Left ventricle myocardium inferior (tissue), 1 donor: ENCODE measurements at regions not wholly inside any gene's neighbourhood (a gene's known extent, or its start where the extent isn't known, plus 50 kb on each side); places are given as distances from the start of the nearest gene placed in this dataset.

ENCODE experiments used
- DNase-seq: peaks from one replicate; pipeline ENCODE4 v3.0.0-alpha.2; 2020
- H3K27ac ChIP-seq: fragments of 200-600 bp; replicated peaks from 2 replicates; pipeline ENCODE4 v1.8.0; 2021
- H3K27me3 ChIP-seq: fragments of 200-600 bp; 2 replicates; pipeline ENCODE4 v1.8.0; 2021; ENCODE audit warnings: low read depth
- H3K36me3 ChIP-seq: fragments of 200-600 bp; 2 replicates; pipeline ENCODE4 v1.8.0; 2021
- H3K4me1 ChIP-seq: fragments of 200-600 bp; 2 replicates; pipeline ENCODE4 v1.8.0; 2021
- H3K4me3 ChIP-seq: fragments of 200-600 bp; 2 replicates; pipeline ENCODE4 v1.8.0; 2021; ENCODE audit warnings: mild to moderate bottlenecking, moderate library complexity
- H3K9me3 ChIP-seq: fragments of 200-600 bp; replicated peaks from 2 replicates; pipeline ENCODE4 v1.8.0; 2021
- intact Hi-C: fragments of 100-400 bp; cut with micrococcal nuclease; formaldehyde crosslinking; loops from one replicate; pipeline ENCODE4 v1.11.0; 2022
- TF ChIP-seq, protein P1 (sequence below): fragments of 200-600 bp; IDR thresholded peaks from 2 replicates; pipeline ENCODE4 v1.8.0; 2021; ENCODE audit warnings: antibody characterized with exemption, mild to moderate bottlenecking, borderline replicate concordance
- donor health status: DM: no; HTN: yes; CAD: no; lungs with severe emphysema.

DNA sequence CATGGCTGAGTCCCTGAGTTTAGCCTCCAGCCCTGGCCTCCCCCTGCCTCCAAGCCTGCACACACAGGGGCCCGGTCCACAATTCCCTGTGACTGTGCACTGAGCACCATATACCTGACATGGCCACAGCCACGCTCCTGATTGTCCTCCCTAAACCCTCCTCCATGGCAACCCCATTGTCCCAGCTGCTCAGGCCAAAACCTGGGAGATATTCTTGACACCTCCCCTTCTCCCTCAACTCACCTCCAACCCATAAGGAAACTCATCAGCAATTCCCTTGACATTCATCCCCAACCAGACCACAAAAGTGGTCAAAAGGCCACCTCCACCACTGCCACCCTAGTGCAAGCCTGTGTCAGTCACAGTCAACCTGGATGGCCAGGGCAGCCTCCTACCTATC lies 107.5 kb upstream of the MVB12B start:
- Histone ChIP-seq H3K9me3 (peaks cover 23% of the 10 kb centered on the region), H3K27me3 (peaks cover 74% of the 10 kb centered on the region), H3K36me3 (no peaks in the 10 kb centered on the region), H3K27ac (no peak overlapping the region), H3K4me3 (no peak overlapping the region), H3K4me1 (peaks cover 6% of the 10 kb centered on the region)
- DNase-seq = no peak
- TF ChIP-seq, protein P1, sequence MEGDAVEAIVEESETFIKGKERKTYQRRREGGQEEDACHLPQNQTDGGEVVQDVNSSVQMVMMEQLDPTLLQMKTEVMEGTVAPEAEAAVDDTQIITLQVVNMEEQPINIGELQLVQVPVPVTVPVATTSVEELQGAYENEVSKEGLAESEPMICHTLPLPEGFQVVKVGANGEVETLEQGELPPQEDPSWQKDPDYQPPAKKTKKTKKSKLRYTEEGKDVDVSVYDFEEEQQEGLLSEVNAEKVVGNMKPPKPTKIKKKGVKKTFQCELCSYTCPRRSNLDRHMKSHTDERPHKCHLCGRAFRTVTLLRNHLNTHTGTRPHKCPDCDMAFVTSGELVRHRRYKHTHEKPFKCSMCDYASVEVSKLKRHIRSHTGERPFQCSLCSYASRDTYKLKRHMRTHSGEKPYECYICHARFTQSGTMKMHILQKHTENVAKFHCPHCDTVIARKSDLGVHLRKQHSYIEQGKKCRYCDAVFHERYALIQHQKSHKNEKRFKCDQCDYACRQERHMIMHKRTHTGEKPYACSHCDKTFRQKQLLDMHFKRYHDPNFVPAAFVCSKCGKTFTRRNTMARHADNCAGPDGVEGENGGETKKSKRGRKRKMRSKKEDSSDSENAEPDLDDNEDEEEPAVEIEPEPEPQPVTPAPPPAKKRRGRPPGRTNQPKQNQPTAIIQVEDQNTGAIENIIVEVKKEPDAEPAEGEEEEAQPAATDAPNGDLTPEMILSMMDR = no peak
- intact Hi-C loops = no loop called here

DNA sequence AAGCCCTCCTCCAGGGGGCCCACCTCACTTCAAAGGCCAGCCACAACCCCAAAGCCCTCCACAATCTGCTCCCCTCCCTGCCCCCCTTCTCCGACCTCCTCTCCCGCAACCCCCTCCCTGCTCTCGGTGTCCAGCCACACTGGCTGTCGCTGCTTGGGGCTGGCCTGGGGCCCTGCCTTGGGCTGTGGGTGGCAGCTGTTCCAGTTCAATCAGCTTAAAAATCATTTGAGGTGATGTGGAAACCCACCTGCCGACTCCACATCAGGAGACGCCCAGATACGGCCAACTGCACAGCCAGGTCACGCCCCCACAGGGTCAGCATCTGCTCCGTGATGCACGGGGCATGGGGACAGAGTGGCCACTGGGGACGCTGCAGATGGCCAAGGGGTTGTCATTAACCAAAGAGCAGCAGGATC lies 107.0 kb upstream of the MVB12B start:
- Histone ChIP-seq H3K9me3 (peaks cover 18% of the 10 kb centered on the region), H3K4me3 (no peak overlapping the region), H3K36me3 (no peaks in the 10 kb centered on the region), H3K4me1 (peaks cover 6% of the 10 kb centered on the region), H3K27ac (no peak overlapping the region), H3K27me3 (peaks cover 79% of the 10 kb centered on the region)
- intact Hi-C loops = no loop called here
- TF ChIP-seq, protein P1 = no peak
- no peak for DNase-seq

DNA sequence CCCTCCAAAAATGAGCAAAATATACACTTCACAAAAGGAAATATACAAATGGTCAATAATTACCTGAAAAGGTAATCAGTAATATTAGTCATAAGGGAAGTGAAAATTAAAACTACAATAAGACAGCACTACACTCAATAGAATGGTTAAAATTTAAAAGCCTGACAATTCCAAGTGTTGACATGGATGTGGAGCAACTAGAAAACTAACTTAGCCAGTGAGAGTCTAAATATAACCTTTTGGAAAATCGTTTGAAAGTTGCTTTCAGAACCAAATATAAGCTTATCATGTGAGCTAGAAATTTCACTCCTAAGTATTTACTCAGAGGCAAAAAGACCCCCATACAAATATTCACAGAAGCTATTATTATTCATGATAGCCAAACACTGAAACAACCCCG lies 105.1 kb upstream of the MVB12B start:
- TF ChIP-seq, protein P1 = no peak
- H3K4me3 ChIP-seq = no peak overlapping the region
- peaks cover 17% of the 10 kb centered on the region for H3K9me3 ChIP-seq
- peaks cover 6% of the 10 kb centered on the region for H3K4me1 ChIP-seq
- intact Hi-C loops = no loop called here
- H3K27ac ChIP-seq = no peak overlapping the region
- peaks cover 97% of the 10 kb centered on the region for H3K27me3 ChIP-seq
- no peaks in the 10 kb centered on the region for H3K36me3 ChIP-seq
- DNase-seq = no peak

DNA sequence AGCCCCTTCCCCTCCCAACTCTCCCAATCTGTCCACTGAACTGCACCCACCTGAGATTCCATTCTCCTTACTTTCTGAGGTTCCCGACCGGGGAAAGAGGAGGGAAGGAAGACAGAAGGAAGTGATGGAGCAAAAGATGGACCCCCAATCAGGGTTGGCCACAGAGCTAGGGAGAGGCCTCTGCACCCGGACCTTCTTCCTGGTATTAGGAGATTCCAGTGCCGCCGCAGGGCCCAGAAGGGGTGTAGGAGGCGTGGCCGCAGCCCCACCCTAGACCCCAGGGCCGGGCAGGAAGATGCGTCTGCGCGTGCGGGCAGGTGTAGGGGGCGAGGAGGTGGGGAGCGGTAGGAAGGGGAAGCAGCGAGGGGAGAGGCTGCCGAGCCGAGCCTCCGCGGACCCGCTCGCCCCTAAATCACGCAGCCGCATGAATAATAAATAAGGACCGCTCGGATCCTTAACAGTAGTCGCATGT lies 104.2 kb upstream of the MVB12B start:
- H3K27me3 ChIP-seq = peaks cover 100% of the 10 kb centered on the region
- DNase-seq = no peak
- no peaks in the 10 kb centered on the region for H3K36me3 ChIP-seq
- H3K4me3 ChIP-seq = peak overlapping the region; percentile 46
- TF ChIP-seq, protein P1 = no peak
- no peak overlapping the region for H3K27ac ChIP-seq
- intact Hi-C loops = no loop called here
- H3K4me1 ChIP-seq = peaks cover 6% of the 10 kb centered on the region
- peaks cover 17% of the 10 kb centered on the region for H3K9me3 ChIP-seq

DNA sequence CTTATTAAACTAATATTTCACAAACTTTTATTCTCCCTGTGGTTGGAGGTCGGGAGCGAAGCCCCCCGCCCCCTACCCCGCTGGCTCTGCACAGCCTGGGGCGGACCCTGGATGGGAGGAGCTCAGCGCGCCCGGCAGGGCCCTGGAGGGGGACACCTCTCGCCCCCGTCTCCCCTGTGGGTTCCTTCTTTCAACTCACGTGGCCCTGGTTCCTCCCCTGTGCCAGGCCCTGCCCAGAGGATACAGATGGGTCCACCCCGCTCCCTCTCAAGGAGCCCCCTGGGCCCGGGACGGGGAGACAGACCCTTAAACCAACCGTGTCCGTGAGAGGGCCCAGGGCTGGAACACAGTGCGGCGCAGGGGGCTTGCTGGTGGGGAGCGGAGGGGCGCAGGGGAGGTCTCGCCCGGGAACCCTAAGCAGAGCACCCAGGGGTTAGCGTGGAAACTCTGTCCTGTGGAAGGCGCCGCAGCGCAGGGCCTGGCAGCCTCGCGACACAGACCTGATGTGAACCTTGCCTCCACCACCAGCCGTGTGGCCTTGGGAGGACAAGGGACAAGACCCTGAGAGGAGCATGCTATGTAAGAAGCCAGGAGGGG lies 103.7 kb upstream of the MVB12B start:
- Histone ChIP-seq H3K36me3 (no peaks in the 10 kb centered on the region), H3K27ac (no peak overlapping the region), H3K27me3 (peaks cover 100% of the 10 kb centered on the region), H3K4me1 (peaks cover 6% of the 10 kb centered on the region), H3K9me3 (peaks cover 17% of the 10 kb centered on the region), H3K4me3 (peak overlapping the region; percentile 46)
- TF ChIP-seq, protein P1 = no peak
- intact Hi-C loops = no loop called here
- no peak for DNase-seq
